IPS-NIHi11 (cell line): ENCODE measurements at regions not wholly inside any gene's neighbourhood (a gene's known extent, or its start where the extent isn't known, plus 50 kb on each side); places are given as distances from the start of the nearest gene placed in this dataset.

ENCODE experiments used
- DNase-seq: peaks from one replicate; pipeline ENCODE4 v3.0.0; 2012; ENCODE audit warnings: mixed read lengths, low spot score

DNA sequence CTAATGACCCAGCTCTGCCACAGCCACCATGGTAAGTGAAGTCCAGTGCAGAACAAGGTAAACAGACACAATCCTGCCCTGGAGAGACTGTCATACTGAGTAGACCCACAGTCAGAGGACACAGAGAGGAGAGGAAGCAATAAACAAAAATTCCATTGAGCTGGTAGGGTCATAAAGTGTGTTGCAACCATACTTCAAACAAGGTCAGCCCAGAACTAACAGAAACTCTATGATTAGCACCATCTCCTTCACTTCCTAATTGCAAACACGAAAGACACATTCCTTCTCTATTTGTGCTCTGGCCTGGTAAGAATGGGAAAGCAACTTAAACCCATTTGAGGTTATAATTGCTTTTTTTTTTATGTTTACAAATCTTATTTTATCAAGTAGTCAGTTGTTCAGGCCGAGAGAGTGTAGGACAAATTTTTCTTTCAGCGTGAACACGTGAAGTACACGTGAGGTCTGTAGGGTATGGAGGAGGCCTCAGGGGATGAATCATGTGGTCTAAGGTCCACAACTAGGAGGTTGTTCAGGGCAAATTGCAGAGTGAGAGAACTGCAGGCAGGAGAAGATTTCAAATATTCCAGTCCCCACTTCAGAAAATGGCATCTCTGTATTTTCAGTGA is 71.4 kb upstream of the GLS start:
- no peak for DNase-seq

DNA sequence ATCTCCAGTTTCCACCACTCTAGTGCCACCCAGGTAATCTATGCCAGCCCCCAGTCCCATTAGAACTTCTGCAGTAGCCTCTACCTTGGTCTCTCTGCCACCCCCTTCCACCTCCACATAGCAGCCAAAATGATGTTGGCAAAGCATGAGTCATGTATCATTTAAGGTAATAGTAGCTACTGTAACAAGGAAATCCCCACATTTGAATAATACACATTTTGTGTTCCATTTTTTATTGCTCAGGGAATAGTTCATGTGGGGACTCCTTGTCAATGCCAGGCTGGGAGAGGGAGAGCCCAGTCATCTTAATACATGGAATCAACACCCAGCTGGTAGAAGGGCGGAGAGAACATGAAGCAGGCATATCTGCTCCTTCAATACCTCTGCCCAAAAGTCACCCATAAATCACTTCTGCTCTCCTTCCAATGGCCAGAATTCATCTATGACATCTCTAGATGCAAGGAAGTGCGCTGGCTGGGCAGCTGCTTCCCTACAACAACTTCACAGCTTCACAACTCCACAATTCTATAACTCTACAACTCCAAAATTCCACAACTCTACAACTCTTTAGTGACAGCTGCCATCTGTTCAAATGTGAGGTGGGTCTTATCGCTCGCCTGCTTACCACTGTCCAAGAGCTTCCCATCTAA is 70.6 kb upstream of the GLS start:
- no peak for DNase-seq

DNA sequence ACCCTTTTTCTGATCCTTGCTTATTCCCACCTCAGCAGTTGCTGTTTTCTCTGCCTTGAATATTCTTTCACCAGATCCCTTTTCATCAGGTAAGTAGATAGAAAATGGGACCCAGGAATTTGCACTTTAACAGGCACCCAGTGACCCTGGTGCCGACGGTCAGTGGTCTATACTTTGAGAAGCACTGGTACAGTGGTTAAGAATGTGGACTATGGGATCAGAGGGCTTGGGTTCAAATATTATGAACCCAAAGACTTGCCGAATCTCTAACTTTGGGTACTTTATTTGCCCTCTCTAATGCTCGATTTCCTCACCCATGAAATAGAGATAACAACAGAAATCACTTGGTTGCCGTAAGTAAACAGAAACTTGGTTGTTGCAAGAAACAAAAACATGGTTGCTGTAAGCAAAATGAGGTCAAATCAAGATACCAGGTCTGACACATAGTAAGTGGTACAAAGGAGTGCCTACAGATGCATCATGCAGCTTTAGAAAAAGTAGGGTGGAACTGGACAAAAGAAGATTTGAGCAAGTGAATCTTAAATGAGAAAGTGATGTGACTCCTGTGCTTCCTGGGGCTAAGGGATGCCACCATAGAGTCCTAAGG is 69.5 kb upstream of the GLS start:
- no peak for DNase-seq

DNA sequence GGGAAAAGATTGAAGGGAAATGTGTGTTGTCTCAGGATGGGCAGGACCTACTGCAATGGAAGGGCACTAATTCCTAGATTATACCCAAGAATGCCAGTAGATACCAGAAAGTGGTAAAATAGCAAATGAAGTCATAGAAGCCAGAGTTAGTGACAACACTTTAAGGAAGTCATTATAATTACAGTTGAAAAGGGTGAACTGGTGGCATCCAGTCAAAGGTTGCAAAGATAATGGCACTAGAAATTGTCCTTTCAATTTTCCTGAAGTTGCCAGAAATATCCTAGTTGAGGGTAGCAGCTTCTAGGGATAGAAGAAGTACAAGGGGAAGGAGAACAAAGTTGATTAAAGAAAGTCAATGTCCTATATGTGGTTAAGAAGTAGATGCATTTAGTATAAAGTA is 68.8 kb upstream of the GLS start:
- no peak for DNase-seq

DNA sequence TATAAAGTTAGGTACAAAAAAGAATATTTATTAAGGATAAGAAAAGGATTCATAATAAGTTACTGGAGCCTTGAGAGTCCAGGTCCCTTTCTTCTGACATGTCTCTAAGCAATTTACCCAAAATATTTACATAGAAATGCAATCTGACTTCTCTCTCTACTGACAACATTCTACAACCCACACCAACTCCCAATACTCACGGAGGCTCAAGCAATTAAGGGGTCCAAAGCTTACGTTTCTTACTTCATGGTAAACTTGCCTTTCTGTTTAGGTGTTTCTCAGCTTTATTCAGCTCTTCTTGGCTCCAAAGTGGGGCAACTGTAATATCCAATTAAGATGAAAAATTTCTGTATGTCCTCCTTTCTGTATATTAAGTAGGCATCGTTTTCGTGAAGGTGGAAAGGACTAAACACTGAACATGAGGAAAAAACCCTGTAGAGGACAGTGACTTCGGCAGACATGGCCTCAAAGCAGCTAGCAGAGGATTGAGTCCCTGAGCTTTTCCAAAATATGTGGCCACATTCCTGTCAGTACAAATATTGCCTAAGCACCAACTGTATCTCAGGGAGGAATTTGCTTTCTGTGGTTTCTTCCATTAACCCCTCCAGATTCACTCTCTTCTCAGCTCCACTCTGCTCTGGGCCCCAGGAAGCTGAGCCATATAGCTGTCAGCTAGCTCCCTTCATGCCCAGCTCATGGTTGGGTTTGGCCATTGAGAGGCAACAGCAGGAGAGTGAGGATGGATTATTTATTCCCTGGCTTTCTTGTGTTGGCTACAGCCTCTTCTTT is 67.9 kb upstream of the GLS start:
- no peak for DNase-seq

DNA sequence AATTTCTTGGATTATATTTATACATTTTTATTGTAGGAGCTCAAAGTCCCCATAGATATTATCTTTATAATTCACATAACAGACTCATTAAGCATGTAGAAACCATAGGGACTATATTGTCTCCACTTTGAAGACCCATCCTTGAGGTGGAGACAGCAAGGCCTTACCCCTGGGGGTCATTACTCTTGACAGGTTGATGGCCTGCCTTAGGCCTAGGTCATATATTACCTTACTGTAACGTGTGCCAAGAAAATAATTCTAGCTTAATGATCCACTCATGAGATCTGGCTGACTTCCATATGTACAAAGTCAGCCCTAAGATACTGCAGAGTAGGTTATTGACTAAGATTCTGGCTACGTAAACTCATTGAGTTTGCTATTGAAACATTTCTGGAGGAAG is 65.4 kb upstream of the GLS start:
- DNase-seq, result no peak

DNA sequence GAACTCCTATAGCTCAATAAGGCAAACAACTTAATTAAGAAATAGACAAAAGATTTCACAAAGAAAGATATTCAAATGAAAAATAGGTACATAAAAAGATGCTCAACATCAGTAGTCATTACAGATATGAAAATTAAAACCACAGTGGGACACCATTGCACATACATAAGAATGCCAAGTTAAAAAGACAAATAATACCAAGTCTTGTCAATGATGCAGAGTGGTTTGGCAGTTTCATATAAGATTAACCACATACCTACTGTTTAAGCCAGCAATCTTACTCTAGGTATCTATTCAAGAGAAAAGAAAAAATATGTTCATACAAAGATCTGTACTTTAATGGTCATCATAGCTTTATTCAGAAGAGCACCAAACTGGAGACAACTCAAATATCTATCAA is 63.5 kb upstream of the GLS start:
- DNase-seq, result no peak

DNA sequence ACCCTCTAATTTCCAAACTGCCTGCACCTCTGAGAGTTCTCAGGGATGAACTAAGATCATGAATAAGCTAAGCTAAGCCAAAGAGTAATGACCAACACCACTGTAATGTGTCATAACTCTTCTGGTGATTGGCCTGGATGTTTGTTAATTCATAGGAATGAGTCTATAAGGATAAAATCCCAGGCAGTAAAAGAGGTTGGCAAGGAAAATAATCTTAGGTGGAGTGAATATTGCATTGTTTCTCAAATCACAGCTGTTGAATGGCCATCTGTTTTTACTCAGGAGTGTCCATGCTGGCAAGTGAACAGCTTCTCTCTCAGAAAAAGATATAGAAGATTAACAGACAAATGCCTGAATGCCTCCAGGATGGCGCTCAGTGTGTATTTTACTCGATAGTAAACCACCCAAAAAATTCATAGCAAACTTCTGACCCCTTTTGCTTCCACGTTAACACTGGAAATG is 60.8 kb upstream of the GLS start:
- no peak for DNase-seq

DNA sequence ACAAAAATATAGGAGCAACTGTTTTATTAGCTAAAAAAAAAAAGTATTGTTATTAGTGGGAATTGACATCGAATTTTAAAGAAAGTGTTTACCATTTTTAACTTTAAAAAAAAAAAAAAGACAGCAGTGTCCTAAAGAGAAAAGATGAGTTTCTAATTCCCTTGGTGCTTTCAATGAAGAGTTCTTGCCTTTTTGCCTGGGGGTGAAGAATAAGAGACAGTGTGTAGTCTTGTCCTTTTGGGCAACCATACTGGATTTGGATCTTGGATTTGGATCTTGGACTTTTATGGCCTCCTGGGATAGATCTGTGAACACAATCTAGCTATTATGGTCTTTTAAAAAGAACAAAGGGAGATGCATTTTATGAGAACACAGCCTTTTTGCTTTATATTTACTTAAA is 60.2 kb upstream of the GLS start:
- DNase-seq, result no peak

DNA sequence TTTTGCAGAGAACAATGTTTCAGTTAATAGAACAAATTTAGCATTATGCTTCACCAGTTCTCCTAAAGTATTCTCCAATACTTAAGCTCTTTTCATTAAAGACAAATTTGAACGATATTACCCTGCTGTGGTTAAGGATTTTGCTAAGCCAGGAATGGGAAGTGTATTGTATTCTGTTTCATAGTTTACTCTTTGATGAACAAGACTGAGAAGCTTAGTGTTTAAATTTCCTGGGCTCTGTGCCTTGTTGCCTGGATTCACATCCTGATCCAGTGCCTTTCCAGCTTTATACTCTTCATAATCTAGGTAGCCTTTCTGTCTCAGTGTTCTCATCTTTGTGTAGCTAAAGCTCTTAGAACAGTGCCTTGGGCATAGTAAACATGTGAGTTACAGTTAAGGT is 58.6 kb upstream of the GLS start:
- DNase-seq, result no peak

DNA sequence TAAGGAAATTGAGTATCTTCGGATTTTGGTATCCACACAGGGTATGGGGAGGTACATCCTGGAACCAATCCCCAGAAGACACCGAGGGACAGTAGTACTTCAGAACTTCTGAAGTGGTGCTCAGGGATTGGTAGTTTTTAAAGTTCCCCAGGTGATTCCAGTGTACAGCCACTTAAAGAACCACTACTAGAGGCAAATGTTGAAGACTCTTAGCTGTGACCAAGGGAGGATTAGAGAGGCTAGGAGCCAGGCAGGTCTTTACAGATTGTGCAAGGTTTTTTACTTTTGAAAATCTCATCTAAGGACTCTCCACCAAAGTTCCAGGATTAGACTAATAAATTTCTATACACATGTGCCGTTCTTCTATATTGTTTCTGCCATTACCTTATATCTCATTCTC is 52.9 kb upstream of the GLS start:
- no peak for DNase-seq

DNA sequence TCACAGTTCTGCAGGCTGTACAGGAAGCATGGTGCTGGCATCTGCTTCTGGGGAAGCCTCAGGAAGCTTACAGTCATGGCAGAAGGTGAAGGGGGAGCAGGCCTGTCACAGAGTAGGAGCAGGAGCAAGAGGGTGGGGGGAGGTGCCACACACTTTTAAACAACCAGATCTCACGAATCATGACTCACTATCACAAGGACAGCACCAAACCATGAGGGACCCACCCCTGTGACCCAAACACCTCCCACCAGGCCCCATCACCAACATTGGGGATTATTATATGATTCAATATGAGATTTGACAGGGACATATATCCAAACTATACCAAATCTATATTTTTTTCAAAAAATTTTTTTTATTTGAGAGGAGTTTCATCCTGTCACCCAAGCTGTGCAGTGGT is 51.0 kb upstream of the GLS start:
- no peak for DNase-seq
